Astrocyte (in vitro differentiated cells and primary cell): ENCODE measurements at regions not wholly inside any gene's neighbourhood (a gene's known extent, or its start where the extent isn't known, plus 50 kb on each side); places are given as distances from the start of the nearest gene placed in this dataset.

ENCODE experiments used
- CTCF ChIP-seq: IDR thresholded peaks from 2 replicates; pipeline ENCODE4 v1.5.1; 2011; ENCODE audit warnings: low read depth, mild to moderate bottlenecking, inconsistent platforms, low read length, moderate library complexity; ENCODE audit not compliant: insufficient read depth
- EZH2 ChIP-seq: IDR thresholded peaks from 2 replicates; pipeline ENCODE4 v1.6.1; 2012; ENCODE audit warnings: mild to moderate bottlenecking, low read length, inconsistent platforms; ENCODE audit not compliant: insufficient read depth

- TF ChIP-seq CTCF (no peak), EZH2 (no peak)
These were observed 195.5 kb upstream of the PRNP start for GRCh38 chr20:4490606-4491280.
